Liver (tissue), 8 donors: ENCODE measurements at regions not wholly inside any gene's neighbourhood (a gene's known extent, or its start where the extent isn't known, plus 50 kb on each side); places are given as distances from the start of the nearest gene placed in this dataset.

Experiments
- DNase-seq: peaks from one replicate; pipeline ENCODE4 v3.0.0-alpha.2; 2017; ENCODE audit warnings: low spot score
- H3K27ac ChIP-seq, 2 donors: one replicate each; pipeline ENCODE4 v1.7.0; 2013; ENCODE audit warnings: inconsistent platforms in 2 of 2, low read length in 2 of 2, control low read depth in 1 of 2, low read depth in 1 of 2, mild to moderate bottlenecking in 1 of 2
- H3K27me3 ChIP-seq, 4 donors: one replicate each; pipeline versions ENCODE4 v1.6.1 to v1.7.0; 2013; ENCODE audit warnings: low read length in 3 of 4, inconsistent platforms in 1 of 4, mild to moderate bottlenecking in 1 of 4, moderate library complexity in 1 of 4; ENCODE audit not compliant: control insufficient read depth in 4 of 4, insufficient read depth in 4 of 4
- H3K36me3 ChIP-seq, 4 donors: one replicate each; pipeline versions ENCODE4 v1.6.1 to v1.7.0; 2013; ENCODE audit warnings: low read length in 3 of 4, mild to moderate bottlenecking in 3 of 4, low read depth in 1 of 4, moderate library complexity in 1 of 4; ENCODE audit not compliant: control insufficient read depth in 4 of 4, insufficient read depth in 3 of 4
- H3K4me1 ChIP-seq, 4 donors: one replicate each; pipeline versions ENCODE4 v1.6.1 to v1.7.0; 2013; ENCODE audit warnings: low read length in 3 of 4, mild to moderate bottlenecking in 3 of 4, moderate library complexity in 1 of 4; ENCODE audit not compliant: control insufficient read depth in 4 of 4, insufficient read depth in 4 of 4
- H3K4me3 ChIP-seq, 3 donors: one replicate each; pipeline versions ENCODE4 v1.6.1 to v1.7.0; 2013; ENCODE audit warnings: low read length in 3 of 3, control low read depth in 1 of 3, low read depth in 1 of 3, mild to moderate bottlenecking in 1 of 3
- H3K9ac ChIP-seq, 2 donors: one replicate each; pipeline ENCODE4 v1.7.0; 2013; ENCODE audit warnings: low read length in 2 of 2, mild to moderate bottlenecking in 2 of 2, moderate library complexity in 2 of 2, control low read depth in 1 of 2, low read depth in 1 of 2
- H3K9me3 ChIP-seq, 4 donors: one replicate each; pipeline versions ENCODE4 v1.6.1 to v1.7.0; 2013; ENCODE audit warnings: low read length in 3 of 4; ENCODE audit not compliant: control insufficient read depth in 4 of 4
- ATF3 ChIP-seq: IDR thresholded peaks from 2 replicates; pipeline ENCODE4 v1.6.1; 2016; ENCODE audit warnings: antibody characterized with exemption
- CTCF ChIP-seq: fragments of 150-350 bp; IDR thresholded peaks from 2 replicates; pipeline ENCODE4 v1.5.1; 2017; ENCODE audit warnings: improper control_type of control experiment, low read depth, low read length; ENCODE audit not compliant: missing input control
- EGR1 ChIP-seq, 2 donors: IDR thresholded peaks; 2 replicates each; pipeline ENCODE4 v1.6.1; 2016 to 2018; ENCODE audit warnings: antibody characterized with exemption in 2 of 2, low read depth in 2 of 2
- GABPA ChIP-seq, 2 donors: IDR thresholded peaks in 1 of 2; conservative IDR thresholded peaks in 1 of 2; 2 replicates each; pipeline ENCODE4 v1.6.1; 2016; ENCODE audit warnings: antibody characterized with exemption in 2 of 2, mild to moderate bottlenecking in 1 of 2, moderate library complexity in 1 of 2
- HNF4A ChIP-seq, 2 donors: conservative IDR thresholded peaks; 2 replicates each; pipeline ENCODE4 v1.6.1; 2016; ENCODE audit warnings: antibody characterized with exemption in 2 of 2, mild to moderate bottlenecking in 2 of 2
- HNF4G ChIP-seq: IDR thresholded peaks from 2 replicates; pipeline ENCODE4 v1.6.1; 2016; ENCODE audit warnings: antibody characterized with exemption
- JUND ChIP-seq, 2 donors: IDR thresholded peaks; 2 replicates each; pipeline ENCODE4 v1.6.1; 2016; ENCODE audit warnings: antibody characterized with exemption in 2 of 2
- MAX ChIP-seq: IDR thresholded peaks from 2 replicates; pipeline ENCODE4 v1.6.1; 2016; ENCODE audit warnings: antibody characterized with exemption
- NR2F2 ChIP-seq: IDR thresholded peaks from 2 replicates; pipeline ENCODE4 v1.6.1; 2016; ENCODE audit warnings: antibody characterized with exemption
- RXRA ChIP-seq, 2 donors: IDR thresholded peaks; 2 replicates each; pipeline ENCODE4 v1.6.1; 2017 to 2018; ENCODE audit warnings: antibody characterized with exemption in 2 of 2, mild to moderate bottlenecking in 1 of 2
- YY1 ChIP-seq: IDR thresholded peaks from 2 replicates; pipeline ENCODE4 v1.6.1; 2016; ENCODE audit warnings: antibody characterized with exemption, mild to moderate bottlenecking
- ZBTB33 ChIP-seq: IDR thresholded peaks from 2 replicates; pipeline ENCODE4 v1.6.1; 2016; ENCODE audit warnings: antibody characterized with exemption
- whole genome bisulfite sequencing: extraction: QIAGEN DNeasy Blood & Tissue Kit; methylation state at CpG from one replicate; pipeline ENCODE4 v1.1.7; 2013; 5-methylcytosine and 5-hydroxymethylcytosine counted together
- donor health status: healthy.
- donor health status: healthy.
- donor health status: healthy.
- donor health status: healthy.
- donor health status: healthy.

GRCh38 chr1:14222086-14222485 lies 376.4 kb upstream of the KAZN start:
- Histone ChIP-seq H3K4me3 (no peak overlapping the region), H3K36me3 (no peaks in the 10 kb centered on the region), H3K27ac (no peak overlapping the region), H3K27me3 (peaks cover 0 to 3% (median 0%) of the 10 kb centered on the region in 4 donors), H3K9ac (no peak overlapping the region), H3K9me3 (peaks cover 0 to 10% (median under 1%) of the 10 kb centered on the region in 4 donors), H3K4me1 (no peaks in the 10 kb centered on the region)
- WGBS, result 65% methylated on average over 6 of the region's 6 CpGs
- no peak for DNase-seq
- TF ChIP-seq RXRA (IDR thresholded peaks at IDR 0.05) (no peak), JUND (IDR thresholded peaks at IDR 0.05) (no peak), HNF4A (conservative IDR thresholded peaks at IDR 0.05) (no peak), CTCF (no peak), NR2F2 (no peak), YY1 (no peak), ATF3 (no peak), EGR1 (IDR thresholded peaks at IDR 0.05; ENCODE audit: low read depth in 2 of 2) (no peak), GABPA (IDR thresholded peaks at IDR 0.05 in 1 of 2, conservative IDR thresholded peaks at IDR 0.05 in 1 of 2) (no peak), ZBTB33 (no peak), HNF4G (no peak)

- Histone ChIP-seq H3K4me1 (no peaks in the 10 kb centered on the region), H3K9me3 (peaks cover 0 to 8% (median 5%) of the 10 kb centered on the region in 4 donors), H3K36me3 (no peaks in the 10 kb centered on the region), H3K27me3 (no peaks in the 10 kb centered on the region), H3K27ac (no peak overlapping the region), H3K9ac (no peak overlapping the region), H3K4me3 (no peak overlapping the region)
- TF ChIP-seq MAX, result no peak
- no peak for TF ChIP-seq CTCF
- no peak for TF ChIP-seq JUND (IDR thresholded peaks at IDR 0.05)
- DNase-seq, result no peak
- WGBS, result 73% methylated on average over 1 of the region's 1 CpG
Observed at GRCh38 chr1:14228677-14229076, 369.8 kb upstream of the KAZN start.
